ENCODE measurements at regions not wholly inside any gene's neighbourhood (a gene's known extent, or its start where the extent isn't known, plus 50 kb on each side); places are given as distances from the start of the nearest gene placed in this dataset.

DNA sequence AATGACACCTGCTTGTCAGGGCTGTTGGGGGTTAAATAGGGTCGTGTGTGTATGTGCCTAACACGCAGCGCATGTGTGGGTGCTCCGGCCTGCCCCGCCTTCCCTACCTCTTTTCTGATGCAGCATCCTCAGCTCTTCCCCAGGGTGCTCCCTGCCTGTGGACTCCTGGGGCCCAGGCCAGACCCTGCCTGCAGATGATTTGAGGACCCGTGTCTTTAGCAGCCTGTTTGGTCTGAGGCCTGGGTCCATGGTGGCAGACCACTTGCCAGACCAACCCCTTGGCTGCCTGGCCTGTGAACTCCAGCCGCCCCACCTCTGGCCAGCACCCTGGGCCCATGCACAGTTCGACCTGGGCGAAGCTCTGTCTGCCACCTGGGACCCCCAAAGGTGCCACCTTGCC, 57.0 kb upstream of the SIM2 start:
- no peak for FAIRE-seq
- in situ Hi-C loops (cut with MboI) = no loop called here

More for the DNA sequence above, 57.0 kb upstream of the SIM2 start:
- WGBS (ENCODE audit: insufficient coverage, low coverage, missing lambda C conversion rate) = 0% methylated on average over 9 of the region's 9 CpGs
- ATAC-seq (no peak), DNase-seq (ENCODE audit: extremely low read depth in 1 of 4, low spot score in 3 of 4) (no peak)
- Histone ChIP-seq H2AFZ (ENCODE audit: low read depth, low read length) (no peak overlapping the region), H3K9me3 (replicated peaks; ENCODE audit: control insufficient read depth, insufficient read depth, low read depth, low read length) (no peaks in the 10 kb centered on the region), H3K9me1 (ENCODE audit: control insufficient read depth, insufficient read depth, low read length) (no peaks in the 10 kb centered on the region), H4K20me1 (replicated peaks; ENCODE audit: control insufficient read depth, insufficient read depth, low read length) (no peaks in the 10 kb centered on the region), H3K4me3 (no peak overlapping the region), H3K27me3 (ENCODE audit: control insufficient read depth in 2 of 2, insufficient read depth in 2 of 2, low read length in 2 of 2) (peaks cover 17 to 30% of the 10 kb centered on the region in 2 experiments), H3K27ac (ENCODE audit: extremely low read depth, low read depth, low read length) (no peak overlapping the region), H3K4me1 (replicated peaks in 1 of 2; ENCODE audit: control insufficient read depth in 2 of 2, insufficient read depth in 2 of 2, low read length in 2 of 2) (no peaks in the 10 kb centered on the region), H3K79me2 (ENCODE audit: control insufficient read depth, insufficient read depth, low read length) (no peaks in the 10 kb centered on the region), H3K4me2 (ENCODE audit: insufficient read depth, low read length) (no peak overlapping the region), H3K36me3 (ENCODE audit: control insufficient read depth, insufficient read depth, low read length) (no peaks in the 10 kb centered on the region), H3K9ac (ENCODE audit: insufficient read depth in 1 of 2, low read depth in 2 of 2, low read length in 2 of 2) (no peak overlapping the region)
- BruUV-seq (replicated peaks) = no TSS peak
- ChIA-PET CTCF (ENCODE audit: low intra/inter-chr PET ratio) (no interaction called here), POLR2A (interaction anchor here (0.8 to 1.2 kb wide), 3 partner anchors 11 to 74 kb away, joined by 3 to 4 read pairs (median 3); no protein-coding TSS in a partner anchor)
- intact Hi-C loops (cut with micrococcal nuclease) = no loop called here
- TF ChIP-seq, protein P1, sequence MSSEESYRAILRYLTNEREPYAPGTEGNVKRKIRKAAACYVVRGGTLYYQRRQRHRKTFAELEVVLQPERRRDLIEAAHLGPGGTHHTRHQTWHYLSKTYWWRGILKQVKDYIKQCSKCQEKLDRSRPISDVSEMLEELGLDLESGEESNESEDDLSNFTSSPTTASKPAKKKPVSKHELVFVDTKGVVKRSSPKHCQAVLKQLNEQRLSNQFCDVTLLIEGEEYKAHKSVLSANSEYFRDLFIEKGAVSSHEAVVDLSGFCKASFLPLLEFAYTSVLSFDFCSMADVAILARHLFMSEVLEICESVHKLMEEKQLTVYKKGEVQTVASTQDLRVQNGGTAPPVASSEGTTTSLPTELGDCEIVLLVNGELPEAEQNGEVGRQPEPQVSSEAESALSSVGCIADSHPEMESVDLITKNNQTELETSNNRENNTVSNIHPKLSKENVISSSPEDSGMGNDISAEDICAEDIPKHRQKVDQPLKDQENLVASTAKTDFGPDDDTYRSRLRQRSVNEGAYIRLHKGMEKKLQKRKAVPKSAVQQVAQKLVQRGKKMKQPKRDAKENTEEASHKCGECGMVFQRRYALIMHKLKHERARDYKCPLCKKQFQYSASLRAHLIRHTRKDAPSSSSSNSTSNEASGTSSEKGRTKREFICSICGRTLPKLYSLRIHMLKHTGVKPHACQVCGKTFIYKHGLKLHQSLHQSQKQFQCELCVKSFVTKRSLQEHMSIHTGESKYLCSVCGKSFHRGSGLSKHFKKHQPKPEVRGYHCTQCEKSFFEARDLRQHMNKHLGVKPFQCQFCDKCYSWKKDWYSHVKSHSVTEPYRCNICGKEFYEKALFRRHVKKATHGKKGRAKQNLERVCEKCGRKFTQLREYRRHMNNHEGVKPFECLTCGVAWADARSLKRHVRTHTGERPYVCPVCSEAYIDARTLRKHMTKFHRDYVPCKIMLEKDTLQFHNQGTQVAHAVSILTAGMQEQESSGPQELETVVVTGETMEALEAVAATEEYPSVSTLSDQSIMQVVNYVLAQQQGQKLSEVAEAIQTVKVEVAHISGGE (CRISPR knock-in tag; IDR thresholded peaks at IDR 0.05) = no peak
- no peak for TF ChIP-seq ZNF444 (CRISPR knock-in tag; IDR thresholded peaks at IDR 0.05)
- no peak for TF ChIP-seq POLR2A (conservative IDR thresholded peaks at IDR 0.05)
- no peak for TF ChIP-seq ARID1B (IDR thresholded peaks at IDR 0.05)
- no peak for TF ChIP-seq KAT7 (CRISPR knock-in tag; IDR thresholded peaks at IDR 0.05; ENCODE audit: borderline replicate concordance)
- no peak for TF ChIP-seq TARDBP (IDR thresholded peaks at IDR 0.05)
- no peak for TF ChIP-seq NFYB (IDR thresholded peaks at IDR 0.05; ENCODE audit: extremely low read depth, insufficient read length)
- no peak for TF ChIP-seq MIER1 (IDR thresholded peaks at IDR 0.05; ENCODE audit: low read depth)
- no peak for TF ChIP-seq PHF8 (IDR thresholded peaks at IDR 0.05; ENCODE audit: borderline replicate concordance, low read length)
- TF ChIP-seq BDP1 (IDR thresholded peaks at IDR 0.05; ENCODE audit: insufficient read depth, insufficient read length) = no peak
